Mesenchymal stem cell (in vitro differentiated cells and primary cell): ENCODE measurements at regions not wholly inside any gene's neighbourhood (a gene's known extent, or its start where the extent isn't known, plus 50 kb on each side); places are given as distances from the start of the nearest gene placed in this dataset.

Experiments
- DNase-seq: peaks from one replicate; pipeline ENCODE4 v3.0.0-alpha.2; 2013
- H2AFZ ChIP-seq: one replicate; pipeline ENCODE4 v1.6.1; 2013; ENCODE audit warnings: low read depth, mild to moderate bottlenecking, control low read depth, inconsistent platforms, low read length, moderate library complexity
- H2AK5ac ChIP-seq: 2 replicates; pipeline ENCODE4 v1.6.1; 2013; ENCODE audit warnings: low read length, moderate library complexity, mild to moderate bottlenecking, inconsistent platforms; ENCODE audit not compliant: severe bottlenecking
- H2BK120ac ChIP-seq: one replicate; pipeline ENCODE4 v1.6.1; 2013; ENCODE audit warnings: low read depth, mild to moderate bottlenecking, inconsistent platforms, low read length, moderate library complexity
- H2BK12ac ChIP-seq, 2 experiments: one replicate each; pipeline ENCODE4 v1.6.1; 2013; ENCODE audit warnings: inconsistent platforms in 2 of 2, low read length in 2 of 2, mild to moderate bottlenecking in 2 of 2, moderate library complexity in 2 of 2, control low read depth in 1 of 2
- H2BK15ac ChIP-seq: one replicate; pipeline ENCODE4 v1.6.1; 2013; ENCODE audit warnings: mild to moderate bottlenecking, low read depth, inconsistent platforms; ENCODE audit not compliant: poor library complexity, severe bottlenecking
- H2BK5ac ChIP-seq: 2 replicates; pipeline ENCODE4 v1.6.1; 2013; ENCODE audit warnings: low read depth, mild to moderate bottlenecking, low read length, control low read depth, inconsistent platforms; ENCODE audit not compliant: poor library complexity, severe bottlenecking
- H3K14ac ChIP-seq, 2 experiments: one replicate each; pipeline ENCODE4 v1.6.1; 2013; ENCODE audit warnings: inconsistent platforms in 2 of 2, low read length in 2 of 2, control low read depth in 1 of 2, mild to moderate bottlenecking in 1 of 2, moderate library complexity in 1 of 2
- H3K18ac ChIP-seq, 2 experiments: one replicate each; pipeline ENCODE4 v1.6.1; 2013; ENCODE audit warnings: inconsistent platforms in 2 of 2, low read length in 2 of 2, control low read depth in 1 of 2, low read depth in 1 of 2, mild to moderate bottlenecking in 1 of 2
- H3K23ac ChIP-seq, 2 experiments: one replicate each; pipeline ENCODE4 v1.6.1; 2013; ENCODE audit warnings: inconsistent platforms in 2 of 2, low read length in 2 of 2, mild to moderate bottlenecking in 2 of 2, moderate library complexity in 2 of 2, control low read depth in 1 of 2
- H3K27ac ChIP-seq: 2 replicates; pipeline ENCODE4 v1.5.1; 2013; ENCODE audit warnings: mild to moderate bottlenecking, moderate library complexity, low read length, control low read depth, inconsistent platforms; ENCODE audit not compliant: poor library complexity, severe bottlenecking
- H3K27me3 ChIP-seq, 2 experiments: 2 replicates each; pipeline versions ENCODE4 v1.6.1 to v1.7.0; 2013; ENCODE audit warnings: low read length in 2 of 2, mild to moderate bottlenecking in 2 of 2, moderate library complexity in 2 of 2, control low read depth in 1 of 2, inconsistent platforms in 1 of 2; ENCODE audit not compliant: control insufficient read depth in 1 of 2, insufficient read depth in 1 of 2
- H3K36me3 ChIP-seq, 2 experiments: 2 replicates each; pipeline versions ENCODE4 v1.6.1 to v1.7.0; 2013; ENCODE audit warnings: low read length in 2 of 2, control low read depth in 1 of 2, inconsistent platforms in 1 of 2, low read depth in 1 of 2, mild to moderate bottlenecking in 1 of 2; ENCODE audit not compliant: insufficient read depth in 2 of 2, control insufficient read depth in 1 of 2
- H3K4ac ChIP-seq, 2 experiments: one replicate each; pipeline ENCODE4 v1.6.1; 2013; ENCODE audit warnings: inconsistent platforms in 2 of 2, low read length in 2 of 2, mild to moderate bottlenecking in 2 of 2, moderate library complexity in 2 of 2, control low read depth in 1 of 2, low read depth in 1 of 2
- H3K4me1 ChIP-seq: 2 replicates; pipeline ENCODE4 v1.6.1; 2013; ENCODE audit warnings: low read depth, low read length, control low read depth; ENCODE audit not compliant: control insufficient read depth, insufficient read depth
- H3K4me2 ChIP-seq: 2 replicates; pipeline ENCODE4 v1.6.1; 2013; ENCODE audit warnings: low read length, mild to moderate bottlenecking, inconsistent platforms; ENCODE audit not compliant: poor library complexity, severe bottlenecking
- H3K4me3 ChIP-seq, 2 experiments: 2 replicates each; pipeline versions ENCODE4 v1.5.1 to v1.7.0; 2013; ENCODE audit warnings: low read length in 2 of 2, mild to moderate bottlenecking in 2 of 2, control low read depth in 1 of 2, low read depth in 1 of 2; ENCODE audit not compliant: insufficient read depth in 1 of 2
- H3K79me1 ChIP-seq: replicated peaks from 2 replicates; pipeline ENCODE4 v1.6.1; 2013; ENCODE audit warnings: mild to moderate bottlenecking, control low read depth, low read length, inconsistent platforms; ENCODE audit not compliant: poor library complexity, severe bottlenecking
- H3K9ac ChIP-seq: 2 replicates; pipeline ENCODE4 v1.7.0; 2013; ENCODE audit warnings: mild to moderate bottlenecking, low read length, moderate library complexity
- H3K9me3 ChIP-seq: 2 replicates; pipeline ENCODE4 v1.7.0; 2013; ENCODE audit warnings: mild to moderate bottlenecking, low read length; ENCODE audit not compliant: control insufficient read depth
- H4K8ac ChIP-seq: one replicate; pipeline ENCODE4 v1.6.1; 2013; ENCODE audit warnings: inconsistent platforms, mild to moderate bottlenecking, low read length, moderate library complexity
- H4K91ac ChIP-seq: one replicate; pipeline ENCODE4 v1.6.1; 2013; ENCODE audit warnings: mild to moderate bottlenecking, low read length, inconsistent platforms
- WGBS: methylation state at CpG from one replicate; pipeline ENCODE4 v1.1.7; 2013; ENCODE audit warnings: mixed read lengths; 5-methylcytosine and 5-hydroxymethylcytosine counted together

DNA sequence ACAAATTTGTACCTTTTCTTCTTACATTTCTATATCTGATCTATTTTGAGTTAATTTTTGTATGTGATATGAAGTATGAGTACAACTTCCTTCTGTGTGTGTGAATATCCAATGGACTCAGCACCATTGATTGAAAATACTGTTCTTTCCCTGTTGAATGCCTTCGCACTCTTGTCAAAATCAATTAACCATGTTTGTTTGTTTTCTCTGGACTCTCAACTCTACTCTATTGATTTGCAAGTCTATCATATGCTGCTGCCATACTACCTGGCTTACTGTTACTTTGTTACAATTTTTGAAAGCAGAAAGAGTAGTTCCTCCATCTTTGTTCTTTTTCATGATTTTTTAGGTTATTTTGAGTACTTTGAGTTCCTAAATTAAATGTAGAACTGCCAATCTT, 1437.4 kb upstream of the SPRY2 start:
- H3K27ac ChIP-seq = no peak overlapping the region
- no peaks in the 10 kb centered on the region for H3K4me1 ChIP-seq
- no peak overlapping the region for H3K14ac ChIP-seq
- no peak overlapping the region for H3K9ac ChIP-seq
- no peak overlapping the region for H2BK12ac ChIP-seq
- DNase-seq = no peak
- no peak overlapping the region for H2BK5ac ChIP-seq
- peaks cover 3% of the 10 kb centered on the region for H3K9me3 ChIP-seq
- WGBS = 100% methylated on average over 1 of the region's 1 CpG
- H3K4me3 ChIP-seq = no peak overlapping the region
- no peak overlapping the region for H3K4ac ChIP-seq
- no peak overlapping the region for H2BK120ac ChIP-seq
- H3K27me3 ChIP-seq = no peaks in the 10 kb centered on the region
- H3K23ac ChIP-seq = no peak overlapping the region
- H4K8ac ChIP-seq = no peak overlapping the region
- no peak overlapping the region for H3K18ac ChIP-seq
- no peaks in the 10 kb centered on the region for H3K79me1 ChIP-seq
- H4K91ac ChIP-seq = no peak overlapping the region
- no peak overlapping the region for H2AFZ ChIP-seq
- H3K4me2 ChIP-seq = no peak overlapping the region
- no peak overlapping the region for H2AK5ac ChIP-seq
- no peaks in the 10 kb centered on the region for H3K36me3 ChIP-seq
- H2BK15ac ChIP-seq = no peak overlapping the region

DNA sequence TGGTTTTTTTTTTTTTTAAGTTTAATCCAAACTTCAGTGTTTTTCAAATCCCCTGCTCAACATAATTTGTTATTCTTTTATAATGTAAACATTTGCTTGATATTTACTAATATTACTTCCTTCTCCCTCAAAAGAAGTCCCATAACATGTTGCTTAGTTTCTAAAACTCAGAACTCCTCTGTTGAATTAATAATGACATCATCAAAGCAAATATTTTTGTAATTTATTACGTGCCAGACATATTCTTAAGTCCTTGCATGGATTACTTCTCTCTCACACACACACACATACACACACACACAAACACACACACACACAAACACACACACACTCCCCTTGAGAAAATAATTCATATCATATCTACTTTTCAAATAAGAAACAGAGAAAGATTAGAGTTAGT, 1432.3 kb upstream of the SPRY2 start:
- no peak overlapping the region for H3K18ac ChIP-seq
- no peak for DNase-seq
- H3K27ac ChIP-seq = no peak overlapping the region
- no peak overlapping the region for H2AFZ ChIP-seq
- H3K4me2 ChIP-seq = no peak overlapping the region
- no peak overlapping the region for H2BK120ac ChIP-seq
- H2BK5ac ChIP-seq = no peak overlapping the region
- no peaks in the 10 kb centered on the region for H3K4me1 ChIP-seq
- H2BK15ac ChIP-seq = no peak overlapping the region
- no peak overlapping the region for H2AK5ac ChIP-seq
- no peak overlapping the region for H2BK12ac ChIP-seq
- WGBS = 82% methylated on average over 1 of the region's 1 CpG
- H3K4me3 ChIP-seq = no peak overlapping the region
- no peak overlapping the region for H3K23ac ChIP-seq
- peaks cover 3% of the 10 kb centered on the region for H3K9me3 ChIP-seq
- no peak overlapping the region for H3K4ac ChIP-seq
- H3K27me3 ChIP-seq = no peaks in the 10 kb centered on the region
- H4K91ac ChIP-seq = no peak overlapping the region
- H4K8ac ChIP-seq = no peak overlapping the region
- H3K36me3 ChIP-seq = no peaks in the 10 kb centered on the region
- no peak overlapping the region for H3K14ac ChIP-seq
- H3K9ac ChIP-seq = no peak overlapping the region
- no peaks in the 10 kb centered on the region for H3K79me1 ChIP-seq

DNA sequence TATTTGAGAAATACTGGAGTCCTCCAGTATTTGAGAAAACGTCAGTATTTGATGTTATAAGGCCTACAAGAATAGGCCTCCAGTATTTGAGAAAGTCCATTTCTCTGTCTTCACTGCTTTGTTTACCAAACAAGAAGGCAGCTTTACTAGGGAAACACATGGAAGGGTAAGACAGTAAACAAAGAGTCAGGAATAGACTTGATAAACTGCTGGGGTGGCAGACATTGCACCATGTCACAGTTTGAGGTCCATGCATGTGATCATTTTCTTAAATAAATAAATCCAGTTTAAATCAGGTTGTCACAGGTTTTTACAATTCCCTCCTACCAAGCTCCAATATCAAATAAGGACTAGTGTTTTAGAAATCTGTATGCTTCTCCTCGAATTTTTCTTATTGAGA, 1431.0 kb upstream of the SPRY2 start:
- Histone ChIP-seq H3K4me2 (no peak overlapping the region), H3K36me3 (no peaks in the 10 kb centered on the region), H3K27me3 (no peaks in the 10 kb centered on the region), H3K23ac (no peak overlapping the region), H3K9ac (no peak overlapping the region), H3K4ac (no peak overlapping the region), H2BK12ac (no peak overlapping the region), H3K79me1 (no peaks in the 10 kb centered on the region), H2AK5ac (no peak overlapping the region), H2BK5ac (no peak overlapping the region), H3K9me3 (peaks cover 3% of the 10 kb centered on the region), H3K27ac (no peak overlapping the region), H4K91ac (no peak overlapping the region), H3K4me1 (no peaks in the 10 kb centered on the region), H3K4me3 (no peak overlapping the region), H2AFZ (no peak overlapping the region), H3K14ac (no peak overlapping the region), H2BK120ac (no peak overlapping the region), H2BK15ac (no peak overlapping the region), H4K8ac (no peak overlapping the region), H3K18ac (no peak overlapping the region)
- DNase-seq = no peak
- WGBS = 33% methylated on average over 1 of the region's 2 CpGs

DNA sequence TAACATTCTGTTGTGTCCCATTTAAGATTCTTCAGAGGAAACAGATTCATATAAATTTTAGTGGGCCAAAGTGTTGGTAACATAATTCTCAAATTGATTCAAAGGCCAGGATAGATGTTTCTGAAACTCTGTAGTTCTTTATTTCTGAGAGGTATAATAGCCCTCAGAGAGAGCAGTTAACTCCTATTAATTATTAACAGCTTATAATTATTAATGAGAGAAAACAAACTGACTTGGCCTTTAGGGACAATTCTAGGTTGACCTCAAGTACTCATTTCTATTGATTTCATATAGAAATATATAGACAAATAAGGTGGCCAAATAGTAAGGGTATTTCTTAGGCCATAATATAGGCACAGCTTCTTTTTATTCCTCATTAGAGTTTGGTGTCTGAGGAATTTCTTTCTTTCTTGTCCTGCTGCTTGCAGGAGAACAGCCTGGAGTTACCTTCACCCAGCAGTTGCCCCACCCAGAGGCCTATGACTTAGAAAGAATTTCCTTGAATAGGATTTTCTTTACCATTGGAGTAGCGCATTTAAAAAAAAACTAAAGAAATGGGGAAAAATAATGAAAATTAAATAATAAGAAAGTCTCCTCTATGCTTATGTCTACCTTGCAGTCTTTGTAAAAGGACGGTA, 1430.1 kb upstream of the SPRY2 start:
- H3K27ac ChIP-seq = no peak overlapping the region
- no CpG with 5 or more reads among the region's 2 CpGs for WGBS
- H2BK12ac ChIP-seq = no peak overlapping the region
- H3K14ac ChIP-seq = no peak overlapping the region
- H3K27me3 ChIP-seq = no peaks in the 10 kb centered on the region
- no peaks in the 10 kb centered on the region for H3K36me3 ChIP-seq
- H3K9me3 ChIP-seq = peaks cover 3% of the 10 kb centered on the region
- no peak overlapping the region for H2AFZ ChIP-seq
- no peak overlapping the region for H3K4ac ChIP-seq
- no peak overlapping the region for H2BK5ac ChIP-seq
- no peak overlapping the region for H4K91ac ChIP-seq
- no peak overlapping the region for H4K8ac ChIP-seq
- no peak overlapping the region for H3K9ac ChIP-seq
- H3K4me1 ChIP-seq = no peaks in the 10 kb centered on the region
- H2BK120ac ChIP-seq = no peak overlapping the region
- H3K18ac ChIP-seq = no peak overlapping the region
- no peak overlapping the region for H2BK15ac ChIP-seq
- no peaks in the 10 kb centered on the region for H3K79me1 ChIP-seq
- H3K4me2 ChIP-seq = no peak overlapping the region
- no peak overlapping the region for H3K23ac ChIP-seq
- no peak for DNase-seq
- H2AK5ac ChIP-seq = no peak overlapping the region
- H3K4me3 ChIP-seq = no peak overlapping the region
